NOMO-1 treated with DMSO at 0.1 percent for 48 hours (cell line): ENCODE measurements at regions not wholly inside any gene's neighbourhood (a gene's known extent, or its start where the extent isn't known, plus 50 kb on each side); places are given as distances from the start of the nearest gene placed in this dataset.

Experiments
- DNase-seq: peaks from one replicate; lab custom pipeline; 2025; ENCODE audit not compliant: unreplicated experiment; lab: John Stamatoyannopoulos, UW

GRCh38 chr5:5615569-5615968, 193.1 kb downstream of the ICE1 start:
- DNase-seq, result no peak

- DNase-seq, result no peak
Observed at GRCh38 chr5:5613261-5613990, 190.9 kb downstream of the ICE1 start.

DNA sequence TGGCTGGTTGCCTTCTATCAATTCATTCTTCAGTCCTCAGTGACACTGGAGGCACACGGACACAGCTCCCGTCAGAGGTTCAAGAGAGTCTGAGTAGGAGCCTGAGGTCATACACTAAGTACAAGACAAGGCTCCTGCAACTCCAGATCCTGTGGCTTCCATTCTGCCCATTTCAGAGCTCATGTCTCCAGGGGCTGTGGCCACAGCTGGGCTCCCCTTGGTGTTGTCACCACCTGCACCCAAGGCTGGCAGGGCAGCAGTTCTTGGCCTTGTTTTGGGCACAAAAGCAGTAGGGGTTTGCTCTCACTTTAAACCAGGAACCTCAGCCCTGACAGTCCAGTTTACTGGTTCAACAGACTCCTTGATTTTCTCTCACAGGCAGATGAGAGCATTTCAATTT, 189.6 kb downstream of the ICE1 start:
- DNase-seq, result no peak

- no peak for DNase-seq
Observed at GRCh38 chr5:5609935-5610334, 187.5 kb downstream of the ICE1 start.

DNA sequence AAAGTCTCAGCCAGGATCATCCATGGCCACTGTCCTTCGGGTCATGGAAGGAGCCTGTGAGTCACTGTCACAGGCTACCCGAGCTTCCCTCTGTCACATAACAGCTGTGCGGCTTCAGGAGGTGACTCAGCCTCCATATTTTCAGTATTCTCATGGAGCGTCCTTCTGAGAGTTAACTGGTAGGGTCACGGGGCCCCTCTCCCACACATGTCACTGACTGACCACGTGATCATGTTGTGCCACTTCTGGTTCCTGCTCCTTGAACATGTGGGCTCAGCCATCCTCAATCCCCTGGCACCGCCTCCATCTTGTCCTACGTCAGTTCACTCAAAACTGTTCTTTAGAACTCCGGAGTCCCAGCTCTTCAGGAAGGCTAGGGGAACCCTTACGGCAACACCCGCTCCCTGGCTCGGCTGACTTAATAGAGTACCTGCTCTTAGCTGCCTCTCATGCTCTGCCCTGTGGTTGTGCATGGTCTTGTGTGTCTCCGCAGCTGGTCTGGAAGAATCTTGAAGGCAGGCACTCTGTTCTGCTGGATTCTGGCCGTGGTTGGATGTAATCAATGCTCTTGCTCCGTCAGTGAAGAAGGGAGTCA, 182.8 kb downstream of the ICE1 start:
- no peak for DNase-seq

- no peak for DNase-seq
Observed at GRCh38 chr5:5602554-5602953, 180.1 kb downstream of the ICE1 start.

DNA sequence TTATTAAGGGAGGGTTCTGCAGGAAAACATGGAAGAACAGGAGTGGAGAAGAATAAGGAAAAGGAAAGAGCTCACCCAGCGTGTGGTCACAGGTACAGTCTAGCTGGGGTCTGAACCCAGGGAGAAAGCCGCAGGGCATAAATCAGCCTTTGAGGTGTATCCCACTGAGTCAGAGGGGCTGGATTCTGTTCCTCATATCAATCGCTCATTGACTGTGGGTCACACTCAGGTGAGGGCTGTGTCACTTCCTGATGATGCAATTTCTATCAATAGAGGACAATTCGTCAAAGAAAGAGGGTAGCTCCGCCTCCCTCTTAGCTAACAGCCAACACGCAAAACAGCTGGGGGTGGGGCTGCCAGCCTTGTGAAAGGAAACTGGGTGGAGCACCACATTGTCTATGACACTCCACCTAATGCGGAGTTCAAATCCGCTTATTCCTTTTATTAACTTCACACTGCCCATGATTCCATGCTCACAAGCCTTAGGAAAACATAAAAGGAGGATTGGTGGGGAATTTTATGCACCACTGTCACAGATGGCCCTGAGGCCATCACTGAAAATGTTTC, 176.2 kb downstream of the ICE1 start:
- DNase-seq, result no peak

DNA sequence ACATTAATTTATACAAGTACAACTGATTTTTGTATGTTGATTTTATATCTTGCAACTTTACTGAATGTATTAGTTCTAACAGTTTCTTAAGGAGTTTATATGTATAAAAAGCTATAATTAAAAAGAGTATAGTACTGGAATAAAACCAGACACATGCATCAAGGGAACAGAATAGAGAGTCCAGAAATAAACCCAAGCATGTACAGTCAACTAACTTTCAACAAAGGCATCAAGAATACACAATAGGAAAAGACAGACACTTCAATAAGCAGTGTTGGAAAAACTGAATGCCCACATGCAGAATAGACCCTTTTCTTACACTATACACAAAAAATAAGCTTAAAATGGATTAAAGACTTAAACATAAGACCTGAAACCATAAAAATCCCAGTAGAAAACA, 170.9 kb downstream of the ICE1 start:
- no peak for DNase-seq

DNA sequence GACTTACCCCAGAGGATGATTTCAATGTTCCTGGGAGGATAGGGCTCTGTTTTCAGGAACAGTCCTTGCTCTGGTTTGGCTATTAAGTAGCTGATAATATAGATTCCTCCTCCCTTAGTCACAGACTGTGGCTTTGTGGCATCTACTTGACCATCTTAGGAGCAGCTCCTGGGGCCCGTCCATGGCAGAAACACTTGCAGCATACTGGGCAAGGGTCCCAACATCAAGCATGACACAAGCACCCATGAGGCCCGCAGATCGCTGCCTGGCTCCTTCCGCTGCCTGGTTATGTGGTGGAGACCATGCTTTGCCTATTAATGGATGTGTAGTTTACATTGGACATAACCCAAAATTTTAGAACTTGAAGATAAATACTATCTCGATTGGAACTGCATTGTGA, 170.1 kb downstream of the ICE1 start:
- DNase-seq, result no peak

DNA sequence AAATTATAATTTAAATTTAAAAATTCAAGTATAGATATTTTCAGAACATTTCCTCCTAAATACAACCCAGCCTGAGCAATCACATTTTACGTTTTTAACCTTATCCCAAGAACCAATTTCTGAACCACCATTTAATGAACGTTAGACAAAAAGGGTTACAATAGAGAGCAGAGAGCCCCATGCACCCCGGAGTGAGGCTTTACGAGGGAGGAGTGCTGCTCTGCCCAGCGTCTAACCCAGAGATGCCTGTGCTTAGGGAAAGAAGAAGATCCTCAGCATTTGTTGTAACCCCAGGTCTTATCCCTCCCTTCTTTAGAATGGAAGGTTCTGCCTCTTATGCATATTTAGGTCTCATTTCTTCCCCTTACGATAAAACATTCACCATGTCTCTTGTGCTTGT, 169.1 kb downstream of the ICE1 start:
- no peak for DNase-seq

- no peak for DNase-seq
Observed at GRCh38 chr5:5589857-5590256, 167.4 kb downstream of the ICE1 start.

- DNase-seq, result no peak
Observed at GRCh38 chr5:5588887-5589826, 166.7 kb downstream of the ICE1 start.

DNA sequence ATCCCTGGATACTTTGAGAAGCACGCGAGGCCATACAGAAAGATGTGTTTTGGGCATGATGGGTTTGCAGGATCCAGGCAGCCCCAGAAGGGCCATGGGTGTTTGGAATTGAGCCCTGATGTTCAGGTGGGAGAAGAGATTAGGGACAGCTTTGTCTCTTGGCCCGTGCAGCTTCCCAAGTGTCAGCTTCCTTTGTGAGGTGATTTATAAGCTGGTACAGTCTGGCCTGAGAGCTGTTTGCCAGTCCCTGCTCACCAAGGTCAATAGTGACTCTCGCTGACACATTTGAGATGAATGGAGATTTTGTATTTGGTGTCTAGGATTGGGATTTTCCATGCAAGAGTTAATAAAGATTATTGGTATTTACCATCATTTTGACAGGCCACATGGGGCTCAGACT, 165.9 kb downstream of the ICE1 start:
- no peak for DNase-seq

DNA sequence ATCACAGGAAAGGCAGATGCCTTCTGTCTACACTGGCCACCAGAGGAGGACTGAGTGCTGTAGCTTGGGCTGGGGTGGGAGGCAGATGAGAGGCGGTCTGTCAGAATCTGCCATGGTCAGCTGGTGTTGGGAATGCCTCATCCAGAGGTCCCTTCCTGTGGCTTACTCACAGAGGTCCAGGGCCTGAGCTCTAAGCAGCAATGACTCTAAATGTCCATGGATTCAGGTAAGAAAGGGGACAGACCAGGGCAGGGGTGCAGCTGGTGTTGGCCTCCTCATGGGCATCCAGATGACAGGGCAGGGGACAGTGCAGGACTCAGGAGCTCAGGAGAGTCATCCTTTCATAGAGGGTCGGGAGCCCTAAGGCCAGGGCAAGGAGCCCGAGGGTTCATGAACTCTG, 165.0 kb downstream of the ICE1 start:
- DNase-seq, result no peak

DNA sequence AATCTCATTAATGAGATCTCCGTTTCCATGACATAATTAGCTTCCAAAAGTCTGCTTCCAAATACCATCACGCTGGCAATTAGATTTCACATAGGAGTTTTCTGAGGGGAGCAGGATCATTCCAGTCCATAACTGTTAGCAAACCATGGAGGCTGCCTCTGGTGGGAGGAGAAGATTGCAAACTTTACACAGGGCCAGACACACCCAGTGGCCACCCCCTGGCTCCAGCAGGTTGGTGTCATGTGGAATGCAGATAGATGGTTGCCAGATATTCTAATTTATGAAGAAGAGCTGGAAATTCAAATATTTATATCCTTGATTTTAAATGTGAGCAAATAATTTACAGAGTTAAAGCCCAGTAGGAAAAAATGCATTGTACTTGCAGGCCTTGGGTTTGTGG, 164.2 kb downstream of the ICE1 start:
- DNase-seq, result no peak

DNA sequence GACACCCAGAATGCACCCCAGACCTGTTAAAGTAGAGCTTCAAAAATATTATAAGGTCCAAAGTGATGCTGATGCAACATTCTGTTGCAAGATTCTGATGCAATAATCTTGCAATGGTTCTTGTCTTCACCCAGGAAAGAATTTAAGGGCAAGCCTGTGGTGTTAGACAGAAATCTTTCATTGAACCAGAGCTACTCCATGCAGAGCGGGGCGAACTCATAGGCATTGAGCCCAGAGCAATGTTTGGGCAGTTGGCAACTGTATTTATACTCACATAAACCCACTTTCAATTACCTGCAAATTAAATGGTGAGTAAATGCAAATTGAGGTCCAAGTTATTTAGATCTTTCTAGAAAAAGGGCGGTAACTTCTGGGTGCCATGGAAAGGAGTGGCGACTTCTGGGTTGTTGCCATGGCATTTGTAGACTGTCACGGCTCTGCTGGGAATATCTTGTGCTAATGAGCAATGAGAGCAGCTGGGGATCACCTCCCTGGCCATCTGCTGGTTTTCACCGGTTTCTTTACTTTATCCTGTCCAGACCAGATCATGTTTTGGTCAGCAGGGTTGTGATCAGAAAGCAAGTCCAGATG, 163.4 kb downstream of the ICE1 start:
- DNase-seq, result no peak

DNA sequence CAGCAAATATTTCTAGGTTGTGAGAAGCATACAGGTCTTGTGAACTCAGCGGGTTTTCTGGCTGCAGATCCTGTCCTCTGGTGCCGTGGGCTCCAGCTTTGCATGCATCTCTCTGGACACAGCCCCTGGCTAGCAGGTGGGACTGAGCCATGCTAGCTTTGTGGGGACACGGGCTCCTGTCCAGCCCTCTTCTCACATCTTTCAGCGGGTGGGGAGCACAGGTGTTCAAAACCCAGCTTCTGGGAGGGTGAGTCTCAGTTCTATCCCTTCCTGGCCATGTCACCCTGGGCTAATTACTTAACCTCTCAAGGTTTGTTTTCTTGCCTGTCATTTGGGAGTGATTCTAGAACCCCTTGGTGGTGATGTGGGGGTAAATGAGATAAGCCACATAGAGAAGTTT, 162.3 kb downstream of the ICE1 start:
- no peak for DNase-seq

- no peak for DNase-seq
Observed at GRCh38 chr5:5584236-5584745, 161.8 kb downstream of the ICE1 start.

GRCh38 chr5:5583832-5584231, 161.4 kb downstream of the ICE1 start:
- DNase-seq, result no peak

DNA sequence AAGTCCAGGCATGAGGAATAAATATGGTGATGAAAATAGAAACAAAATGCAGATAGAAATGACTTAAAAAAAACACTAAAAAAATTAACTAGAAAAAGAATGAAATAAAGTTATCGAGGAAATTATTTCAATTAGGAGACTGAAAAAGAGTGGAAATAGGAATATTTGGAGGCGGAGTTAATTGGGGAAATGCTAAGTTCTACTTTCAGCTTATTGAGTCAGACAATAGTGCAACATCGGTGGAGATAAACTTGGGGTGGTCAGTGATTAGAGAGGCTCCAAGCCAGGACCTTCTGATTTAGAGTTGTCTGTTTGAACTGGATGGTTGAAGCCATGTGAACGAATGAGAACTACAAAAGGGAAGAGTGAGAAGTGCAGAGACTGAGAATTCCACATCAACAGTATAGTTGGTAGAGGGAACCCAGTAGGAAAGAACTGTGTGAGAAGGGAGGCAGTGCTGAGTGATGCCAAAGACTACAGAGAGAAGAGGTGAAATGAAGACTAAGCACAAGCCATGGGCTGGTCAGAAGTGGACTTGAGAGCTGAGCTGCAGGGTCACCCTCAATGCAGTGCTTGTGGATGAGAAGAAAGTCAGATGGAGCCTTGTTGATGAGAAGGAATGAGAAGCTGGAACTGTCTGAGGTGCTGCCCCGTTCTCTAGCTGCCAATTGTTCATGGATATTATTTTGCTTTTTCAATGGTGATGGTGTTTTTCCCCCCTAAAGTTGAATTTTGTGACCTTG, 160.7 kb downstream of the ICE1 start:
- no peak for DNase-seq
